Spleen (tissue), 7 donors: ENCODE measurements at regions not wholly inside any gene's neighbourhood (a gene's known extent, or its start where the extent isn't known, plus 50 kb on each side); places are given as distances from the start of the nearest gene placed in this dataset.

Experiments used
- POLR2A ChIP-seq, 3 donors: fragments of 450-650 bp; IDR thresholded peaks; one replicate each; pipeline ENCODE4 v1.5.1; 2017; ENCODE audit warnings: antibody characterized with exemption in 3 of 3, mild to moderate bottlenecking in 1 of 3
- POLR2AphosphoS5 ChIP-seq, 3 donors: sonication (generic); formaldehyde crosslinking; IDR thresholded peaks; one replicate each; pipeline ENCODE4 v1.5.1; 2017; ENCODE audit warnings: antibody characterized with exemption in 3 of 3
- TF ChIP-seq, protein P1 (sequence below), 11 experiments: fragments of 200-600 bp in 7 of 11; fragments of 450-650 bp in 4 of 11; sonication (generic) in 4 of 11; IDR thresholded peaks in 8 of 11; conservative IDR thresholded peaks in 3 of 11; 1 replicate in 7 of 11; 2 replicates in 4 of 11; pipeline versions ENCODE4 v1.4.0 to v1.8.0; 2016 to 2021; ENCODE audit warnings: antibody characterized with exemption in 11 of 11, inconsistent platforms in 4 of 11, mild to moderate bottlenecking in 1 of 11
- donor health status: DM: no; HTN: no; CAD: no; lungs with moderate emphysema.
- donor health status: DM: no; HTN: no; CAD: no.
- donor health status: DM: no; HTN: no; CAD: no.

DNA sequence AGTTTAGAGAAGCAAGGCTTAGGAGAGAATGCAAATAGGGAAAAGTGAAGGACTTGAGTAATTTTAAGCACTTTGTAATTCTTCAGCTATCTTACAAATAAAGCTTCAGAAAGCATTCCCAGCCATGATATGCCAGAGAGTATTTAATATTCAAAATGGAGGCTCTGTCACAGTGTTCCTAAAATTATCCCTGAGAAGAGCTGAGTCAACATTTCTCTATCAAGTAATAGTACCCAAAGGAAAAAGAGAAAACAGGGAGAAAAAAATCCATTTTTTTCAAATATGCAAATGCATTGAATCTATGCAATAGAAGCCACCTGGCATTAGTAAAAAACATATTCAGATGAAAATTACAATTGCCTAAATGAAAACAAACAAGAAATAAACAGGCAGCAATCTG is 392.6 kb upstream of the FAM174A start:
- TF ChIP-seq, protein P1, sequence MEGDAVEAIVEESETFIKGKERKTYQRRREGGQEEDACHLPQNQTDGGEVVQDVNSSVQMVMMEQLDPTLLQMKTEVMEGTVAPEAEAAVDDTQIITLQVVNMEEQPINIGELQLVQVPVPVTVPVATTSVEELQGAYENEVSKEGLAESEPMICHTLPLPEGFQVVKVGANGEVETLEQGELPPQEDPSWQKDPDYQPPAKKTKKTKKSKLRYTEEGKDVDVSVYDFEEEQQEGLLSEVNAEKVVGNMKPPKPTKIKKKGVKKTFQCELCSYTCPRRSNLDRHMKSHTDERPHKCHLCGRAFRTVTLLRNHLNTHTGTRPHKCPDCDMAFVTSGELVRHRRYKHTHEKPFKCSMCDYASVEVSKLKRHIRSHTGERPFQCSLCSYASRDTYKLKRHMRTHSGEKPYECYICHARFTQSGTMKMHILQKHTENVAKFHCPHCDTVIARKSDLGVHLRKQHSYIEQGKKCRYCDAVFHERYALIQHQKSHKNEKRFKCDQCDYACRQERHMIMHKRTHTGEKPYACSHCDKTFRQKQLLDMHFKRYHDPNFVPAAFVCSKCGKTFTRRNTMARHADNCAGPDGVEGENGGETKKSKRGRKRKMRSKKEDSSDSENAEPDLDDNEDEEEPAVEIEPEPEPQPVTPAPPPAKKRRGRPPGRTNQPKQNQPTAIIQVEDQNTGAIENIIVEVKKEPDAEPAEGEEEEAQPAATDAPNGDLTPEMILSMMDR (IDR thresholded peaks at IDR 0.05 in 8 of 11, conservative IDR thresholded peaks at IDR 0.05 in 3 of 11), result no peak
- no peak for TF ChIP-seq POLR2A (IDR thresholded peaks at IDR 0.05)
- TF ChIP-seq POLR2AphosphoS5 (IDR thresholded peaks at IDR 0.05), result no peak
